ENCODE measurements at regions not wholly inside any gene's neighbourhood (a gene's known extent, or its start where the extent isn't known, plus 50 kb on each side); places are given as distances from the start of the nearest gene placed in this dataset.

- TF ChIP-seq, protein P1, sequence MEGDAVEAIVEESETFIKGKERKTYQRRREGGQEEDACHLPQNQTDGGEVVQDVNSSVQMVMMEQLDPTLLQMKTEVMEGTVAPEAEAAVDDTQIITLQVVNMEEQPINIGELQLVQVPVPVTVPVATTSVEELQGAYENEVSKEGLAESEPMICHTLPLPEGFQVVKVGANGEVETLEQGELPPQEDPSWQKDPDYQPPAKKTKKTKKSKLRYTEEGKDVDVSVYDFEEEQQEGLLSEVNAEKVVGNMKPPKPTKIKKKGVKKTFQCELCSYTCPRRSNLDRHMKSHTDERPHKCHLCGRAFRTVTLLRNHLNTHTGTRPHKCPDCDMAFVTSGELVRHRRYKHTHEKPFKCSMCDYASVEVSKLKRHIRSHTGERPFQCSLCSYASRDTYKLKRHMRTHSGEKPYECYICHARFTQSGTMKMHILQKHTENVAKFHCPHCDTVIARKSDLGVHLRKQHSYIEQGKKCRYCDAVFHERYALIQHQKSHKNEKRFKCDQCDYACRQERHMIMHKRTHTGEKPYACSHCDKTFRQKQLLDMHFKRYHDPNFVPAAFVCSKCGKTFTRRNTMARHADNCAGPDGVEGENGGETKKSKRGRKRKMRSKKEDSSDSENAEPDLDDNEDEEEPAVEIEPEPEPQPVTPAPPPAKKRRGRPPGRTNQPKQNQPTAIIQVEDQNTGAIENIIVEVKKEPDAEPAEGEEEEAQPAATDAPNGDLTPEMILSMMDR (IDR thresholded peaks at IDR 0.05): no peak
- TF ChIP-seq POLR2A (IDR thresholded peaks at IDR 0.05): no peak
These were observed 513.0 kb downstream of the NAV3 start for GRCh38 chr12:78343657-78344056.

Measured in transverse colon (tissue), 3 donors.